ENCODE measurements at regions not wholly inside any gene's neighbourhood (a gene's known extent, or its start where the extent isn't known, plus 50 kb on each side); places are given as distances from the start of the nearest gene placed in this dataset.

- TF ChIP-seq, protein P1, sequence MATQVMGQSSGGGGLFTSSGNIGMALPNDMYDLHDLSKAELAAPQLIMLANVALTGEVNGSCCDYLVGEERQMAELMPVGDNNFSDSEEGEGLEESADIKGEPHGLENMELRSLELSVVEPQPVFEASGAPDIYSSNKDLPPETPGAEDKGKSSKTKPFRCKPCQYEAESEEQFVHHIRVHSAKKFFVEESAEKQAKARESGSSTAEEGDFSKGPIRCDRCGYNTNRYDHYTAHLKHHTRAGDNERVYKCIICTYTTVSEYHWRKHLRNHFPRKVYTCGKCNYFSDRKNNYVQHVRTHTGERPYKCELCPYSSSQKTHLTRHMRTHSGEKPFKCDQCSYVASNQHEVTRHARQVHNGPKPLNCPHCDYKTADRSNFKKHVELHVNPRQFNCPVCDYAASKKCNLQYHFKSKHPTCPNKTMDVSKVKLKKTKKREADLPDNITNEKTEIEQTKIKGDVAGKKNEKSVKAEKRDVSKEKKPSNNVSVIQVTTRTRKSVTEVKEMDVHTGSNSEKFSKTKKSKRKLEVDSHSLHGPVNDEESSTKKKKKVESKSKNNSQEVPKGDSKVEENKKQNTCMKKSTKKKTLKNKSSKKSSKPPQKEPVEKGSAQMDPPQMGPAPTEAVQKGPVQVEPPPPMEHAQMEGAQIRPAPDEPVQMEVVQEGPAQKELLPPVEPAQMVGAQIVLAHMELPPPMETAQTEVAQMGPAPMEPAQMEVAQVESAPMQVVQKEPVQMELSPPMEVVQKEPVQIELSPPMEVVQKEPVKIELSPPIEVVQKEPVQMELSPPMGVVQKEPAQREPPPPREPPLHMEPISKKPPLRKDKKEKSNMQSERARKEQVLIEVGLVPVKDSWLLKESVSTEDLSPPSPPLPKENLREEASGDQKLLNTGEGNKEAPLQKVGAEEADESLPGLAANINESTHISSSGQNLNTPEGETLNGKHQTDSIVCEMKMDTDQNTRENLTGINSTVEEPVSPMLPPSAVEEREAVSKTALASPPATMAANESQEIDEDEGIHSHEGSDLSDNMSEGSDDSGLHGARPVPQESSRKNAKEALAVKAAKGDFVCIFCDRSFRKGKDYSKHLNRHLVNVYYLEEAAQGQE (IDR thresholded peaks at IDR 0.05; ENCODE audit: insufficient read depth in 1 of 2, low read depth in 2 of 2, low read length in 2 of 2): no peak
- TF ChIP-seq POLR2AphosphoS5 (IDR thresholded peaks at IDR 0.05; ENCODE audit: low read depth, low read length): no peak
Observed at GRCh38 chr5:123873846-123874245, 361.9 kb downstream of the CSNK1G3 start.
